ENCODE measurements at regions not wholly inside any gene's neighbourhood (a gene's known extent, or its start where the extent isn't known, plus 50 kb on each side); places are given as distances from the start of the nearest gene placed in this dataset.
"Not testable (repeated sequence)": the region's sequence is repeated elsewhere in the genome, so short reads cannot be mapped to it uniquely, and the experiment has no call there.

- H3K4me1 Mint-ChIP-seq (ENCODE audit: low read depth); intact Hi-C loops (cut with micrococcal nuclease); H3K27ac Mint-ChIP-seq; H3K9me3 Mint-ChIP-seq; H3K36me3 Mint-ChIP-seq (ENCODE audit: low read depth); H3K4me3 Mint-ChIP-seq; H3K27me3 Mint-ChIP-seq: not testable (repeated sequence)
Observed at GRCh38 chr12:29017532-29017931, 131.5 kb upstream of the FAR2 start.

DNA sequence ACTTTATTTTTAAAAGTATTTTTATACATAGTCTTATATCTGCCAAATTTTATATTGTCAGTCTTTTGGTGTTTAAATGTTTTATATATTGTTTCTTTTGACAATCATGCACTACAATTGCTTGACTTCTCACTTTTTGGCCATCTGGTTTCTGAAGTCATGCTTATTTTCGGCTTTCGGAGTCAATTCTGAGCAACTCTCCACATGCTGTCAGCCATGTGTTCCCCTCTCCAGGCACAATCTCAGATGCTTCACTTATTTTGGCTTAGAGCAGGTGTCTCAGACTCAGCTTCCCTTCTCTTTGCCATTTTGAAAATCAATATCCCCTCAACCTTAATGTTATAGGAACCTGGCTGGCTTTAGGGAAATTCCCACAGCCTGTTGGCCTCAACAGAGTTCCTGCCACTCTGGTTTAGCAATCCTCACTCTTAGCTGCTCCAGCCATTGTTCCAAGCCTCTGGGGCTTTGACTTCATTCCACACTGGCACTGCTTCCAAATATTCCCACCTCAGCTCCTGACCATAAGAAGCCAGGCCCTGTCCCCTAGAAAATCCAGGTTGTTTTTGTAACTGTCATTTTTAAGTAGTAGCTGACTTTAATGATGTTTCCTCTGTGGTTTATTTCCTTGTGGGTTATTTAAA is 125.5 kb upstream of the FAR2 start:
- Mint-ChIP-seq H3K27me3 (no peaks in the 10 kb centered on the region), H3K4me1 (ENCODE audit: low read depth) (no peaks in the 10 kb centered on the region), H3K36me3 (ENCODE audit: low read depth) (no peaks in the 10 kb centered on the region), H3K27ac (no peak overlapping the region), H3K4me3 (no peak overlapping the region), H3K9me3 (no peaks in the 10 kb centered on the region)
- intact Hi-C loops (cut with micrococcal nuclease) = no loop called here

DNA sequence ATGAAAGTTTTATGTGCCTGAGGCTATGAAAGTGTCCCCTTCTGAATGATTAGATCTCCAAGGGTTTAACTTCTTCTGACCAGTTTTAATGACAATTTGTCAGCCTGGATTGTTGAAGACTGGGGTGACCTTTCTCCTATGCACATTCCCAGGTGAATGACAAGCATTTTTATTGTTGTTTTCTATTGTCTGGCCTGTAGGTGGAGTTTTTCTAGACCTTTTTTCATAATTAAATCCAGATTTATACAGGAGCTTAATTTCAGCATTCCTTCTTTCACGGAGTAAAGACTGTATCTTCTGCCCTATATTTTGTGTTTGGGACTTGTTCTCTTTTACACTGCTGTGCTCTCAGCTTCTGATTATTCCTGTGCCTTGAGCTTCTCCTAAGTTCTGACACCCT is 125.0 kb upstream of the FAR2 start:
- no peaks in the 10 kb centered on the region for H3K36me3 Mint-ChIP-seq (ENCODE audit: low read depth)

DNA sequence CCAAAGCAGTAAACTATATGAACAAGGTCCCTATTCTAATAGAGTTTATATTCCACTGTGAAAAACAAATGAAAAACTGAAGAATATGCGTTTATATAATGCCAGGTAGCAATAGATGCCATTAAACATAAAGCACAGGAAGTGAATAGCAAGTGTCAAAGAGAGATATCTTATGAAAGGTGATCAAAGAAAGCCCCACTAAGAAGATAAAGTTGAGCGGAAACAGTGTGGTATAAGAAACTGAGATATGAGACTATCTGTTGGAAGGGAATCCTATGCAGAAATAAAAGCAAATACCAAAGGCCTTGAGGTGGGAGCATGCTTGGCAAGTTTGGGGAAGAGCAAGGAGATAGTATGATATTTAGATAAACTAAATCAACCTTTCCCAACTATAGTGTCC is 123.1 kb upstream of the FAR2 start:
- Mint-ChIP-seq H3K4me3 (no peak overlapping the region), H3K36me3 (ENCODE audit: low read depth) (no peaks in the 10 kb centered on the region), H3K4me1 (ENCODE audit: low read depth) (no peaks in the 10 kb centered on the region), H3K27ac (no peak overlapping the region), H3K27me3 (no peaks in the 10 kb centered on the region), H3K9me3 (no peaks in the 10 kb centered on the region)
- intact Hi-C loops (cut with micrococcal nuclease) = no loop called here

More for the DNA sequence above, 125.0 kb upstream of the FAR2 start:
- Mint-ChIP-seq H3K9me3 (no peaks in the 10 kb centered on the region), H3K27ac (no peak overlapping the region), H3K27me3 (no peaks in the 10 kb centered on the region), H3K4me3 (no peak overlapping the region), H3K4me1 (ENCODE audit: low read depth) (no peaks in the 10 kb centered on the region)
- intact Hi-C loops (cut with micrococcal nuclease) = no loop called here

DNA sequence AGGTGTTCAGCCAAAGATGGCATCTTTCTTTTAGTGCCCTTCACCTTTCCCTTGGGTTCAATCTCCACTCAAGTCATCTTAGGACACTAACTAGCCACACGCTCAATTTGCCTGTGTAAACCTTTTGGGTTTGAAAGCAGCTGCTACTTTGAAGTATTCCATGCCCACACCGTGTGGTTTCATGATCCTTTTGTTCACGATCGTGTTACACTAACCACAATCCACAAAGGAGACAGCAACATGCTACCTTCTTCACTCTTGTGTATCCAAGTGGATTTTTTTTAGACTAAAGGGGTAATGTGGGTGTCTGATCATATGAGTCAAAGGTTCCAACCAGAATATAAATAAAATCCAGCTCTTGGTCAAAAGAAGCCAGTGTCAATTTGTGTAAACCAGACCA is 122.7 kb upstream of the FAR2 start:
- H3K4me1 Mint-ChIP-seq (ENCODE audit: low read depth) = no peaks in the 10 kb centered on the region
- intact Hi-C loops (cut with micrococcal nuclease) = no loop called here
- no peak overlapping the region for H3K4me3 Mint-ChIP-seq
- H3K27me3 Mint-ChIP-seq = no peaks in the 10 kb centered on the region
- no peak overlapping the region for H3K27ac Mint-ChIP-seq
- H3K36me3 Mint-ChIP-seq (ENCODE audit: low read depth) = no peaks in the 10 kb centered on the region
- no peaks in the 10 kb centered on the region for H3K9me3 Mint-ChIP-seq

GRCh38 chr12:29029484-29029883 is 119.6 kb upstream of the FAR2 start:
- H3K9me3 Mint-ChIP-seq; H3K27me3 Mint-ChIP-seq; H3K36me3 Mint-ChIP-seq (ENCODE audit: low read depth); H3K27ac Mint-ChIP-seq; intact Hi-C loops (cut with micrococcal nuclease); H3K4me1 Mint-ChIP-seq (ENCODE audit: low read depth); H3K4me3 Mint-ChIP-seq: not testable (repeated sequence)

DNA sequence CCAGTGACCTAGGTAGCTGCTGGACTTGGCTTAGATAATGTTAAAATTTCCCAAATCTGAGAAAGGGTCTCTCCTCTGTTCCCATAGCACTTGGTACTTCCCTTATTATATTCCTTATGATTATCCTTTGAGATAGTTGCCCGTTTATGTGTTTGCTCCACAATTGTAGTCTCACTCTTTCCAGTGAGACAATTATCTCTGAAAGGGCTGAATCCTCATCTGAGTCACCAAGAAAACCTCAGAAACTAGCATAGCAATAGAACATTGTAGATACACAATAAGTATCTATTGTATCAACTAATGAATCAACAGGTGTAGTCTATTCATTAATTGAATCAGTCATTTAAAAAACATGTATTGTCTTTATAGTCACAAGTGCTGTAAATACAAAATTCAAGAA is 119.1 kb upstream of the FAR2 start:
- no peaks in the 10 kb centered on the region for H3K4me1 Mint-ChIP-seq (ENCODE audit: low read depth)
- H3K36me3 Mint-ChIP-seq (ENCODE audit: low read depth) = no peaks in the 10 kb centered on the region
- H3K27ac Mint-ChIP-seq = no peak overlapping the region
- intact Hi-C loops (cut with micrococcal nuclease) = no loop called here
- H3K4me3 Mint-ChIP-seq = no peak overlapping the region
- peaks cover 6% of the 10 kb centered on the region for H3K27me3 Mint-ChIP-seq
- no peaks in the 10 kb centered on the region for H3K9me3 Mint-ChIP-seq

DNA sequence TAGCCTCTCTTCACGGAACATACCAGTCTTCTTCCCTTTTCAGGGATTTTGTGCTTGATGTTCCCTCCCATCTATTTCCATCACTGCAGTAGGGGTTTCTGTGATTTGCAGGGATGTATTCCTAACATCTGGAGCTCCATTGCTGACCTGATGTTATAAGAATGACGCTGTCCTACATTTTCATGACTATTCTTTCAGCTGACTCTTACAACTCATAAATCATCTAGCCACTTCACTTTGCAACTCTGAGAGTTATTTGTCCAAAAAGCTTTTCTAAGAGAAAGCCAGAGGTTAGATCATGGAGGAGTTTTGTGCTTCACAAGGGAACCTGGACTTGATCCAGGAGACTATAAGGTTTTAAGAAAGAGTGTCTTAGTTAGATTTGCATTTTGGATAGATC is 116.6 kb upstream of the FAR2 start:
- H3K27me3 Mint-ChIP-seq = peaks cover 6% of the 10 kb centered on the region
- H3K36me3 Mint-ChIP-seq (ENCODE audit: low read depth) = no peaks in the 10 kb centered on the region
- intact Hi-C loops (cut with micrococcal nuclease) = no loop called here
- no peaks in the 10 kb centered on the region for H3K9me3 Mint-ChIP-seq
- H3K4me1 Mint-ChIP-seq (ENCODE audit: low read depth) = no peaks in the 10 kb centered on the region
- no peak overlapping the region for H3K4me3 Mint-ChIP-seq
- H3K27ac Mint-ChIP-seq = no peak overlapping the region

GRCh38 chr12:29033519-29033918 is 115.6 kb upstream of the FAR2 start:
- H3K9me3 Mint-ChIP-seq = no peaks in the 10 kb centered on the region
- intact Hi-C loops (cut with micrococcal nuclease) = no loop called here
- no peak overlapping the region for H3K4me3 Mint-ChIP-seq
- no peaks in the 10 kb centered on the region for H3K36me3 Mint-ChIP-seq (ENCODE audit: low read depth)
- H3K4me1 Mint-ChIP-seq (ENCODE audit: low read depth) = no peaks in the 10 kb centered on the region
- peaks cover 6% of the 10 kb centered on the region for H3K27me3 Mint-ChIP-seq
- H3K27ac Mint-ChIP-seq = no peak overlapping the region

GRCh38 chr12:29035112-29035511 is 114.0 kb upstream of the FAR2 start:
- H3K27ac Mint-ChIP-seq = no peak overlapping the region
- no peaks in the 10 kb centered on the region for H3K9me3 Mint-ChIP-seq
- intact Hi-C loops (cut with micrococcal nuclease) = no loop called here
- peaks cover 6% of the 10 kb centered on the region for H3K27me3 Mint-ChIP-seq
- H3K4me1 Mint-ChIP-seq (ENCODE audit: low read depth) = no peaks in the 10 kb centered on the region
- H3K36me3 Mint-ChIP-seq (ENCODE audit: low read depth) = no peaks in the 10 kb centered on the region
- H3K4me3 Mint-ChIP-seq = no peak overlapping the region

- no peak overlapping the region for H3K4me3 Mint-ChIP-seq
- no peaks in the 10 kb centered on the region for H3K4me1 Mint-ChIP-seq (ENCODE audit: low read depth)
- H3K9me3 Mint-ChIP-seq = no peaks in the 10 kb centered on the region
- no peaks in the 10 kb centered on the region for H3K36me3 Mint-ChIP-seq (ENCODE audit: low read depth)
- no peaks in the 10 kb centered on the region for H3K27me3 Mint-ChIP-seq
- intact Hi-C loops (cut with micrococcal nuclease) = no loop called here
- H3K27ac Mint-ChIP-seq = no peak overlapping the region
Observed at GRCh38 chr12:29039013-29039412, 110.1 kb upstream of the FAR2 start.

GRCh38 chr12:29041621-29042020 is 107.5 kb upstream of the FAR2 start:
- Mint-ChIP-seq H3K9me3 (no peaks in the 10 kb centered on the region), H3K36me3 (ENCODE audit: low read depth) (no peaks in the 10 kb centered on the region), H3K4me1 (ENCODE audit: low read depth) (no peaks in the 10 kb centered on the region), H3K4me3 (no peak overlapping the region), H3K27ac (no peak overlapping the region), H3K27me3 (no peaks in the 10 kb centered on the region)
- intact Hi-C loops (cut with micrococcal nuclease) = no loop called here

GRCh38 chr12:29043069-29043468 is 106.0 kb upstream of the FAR2 start:
- Mint-ChIP-seq H3K27ac (no peak overlapping the region), H3K9me3 (no peaks in the 10 kb centered on the region), H3K4me3 (no peak overlapping the region), H3K4me1 (ENCODE audit: low read depth) (no peaks in the 10 kb centered on the region), H3K36me3 (ENCODE audit: low read depth) (no peaks in the 10 kb centered on the region), H3K27me3 (no peaks in the 10 kb centered on the region)
- intact Hi-C loops (cut with micrococcal nuclease) = no loop called here

GRCh38 chr12:29044799-29045198 is 104.3 kb upstream of the FAR2 start:
- H3K9me3 Mint-ChIP-seq = no peaks in the 10 kb centered on the region
- intact Hi-C loops (cut with micrococcal nuclease) = no loop called here
- no peaks in the 10 kb centered on the region for H3K36me3 Mint-ChIP-seq (ENCODE audit: low read depth)
- H3K27ac Mint-ChIP-seq = no peak overlapping the region
- no peak overlapping the region for H3K4me3 Mint-ChIP-seq
- H3K4me1 Mint-ChIP-seq (ENCODE audit: low read depth) = peaks cover 1% of the 10 kb centered on the region
- no peaks in the 10 kb centered on the region for H3K27me3 Mint-ChIP-seq

DNA sequence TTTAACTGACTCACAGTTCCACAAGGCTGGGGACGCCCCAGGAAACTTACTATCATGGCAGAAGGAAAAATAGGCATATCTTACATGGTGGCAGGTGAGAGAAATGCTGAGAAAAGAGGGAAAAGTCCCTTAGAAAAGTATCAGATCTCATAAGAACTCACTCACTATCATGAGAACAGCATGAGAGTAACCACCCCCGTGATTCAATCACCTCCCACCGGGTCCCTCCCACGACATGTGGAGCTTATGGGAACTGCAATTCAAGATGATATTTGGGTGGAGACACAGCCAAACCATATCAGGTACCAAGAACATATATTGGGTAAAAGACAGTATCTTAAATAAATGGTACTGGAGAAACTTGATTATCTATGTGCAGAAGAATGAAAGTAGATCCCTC is 100.3 kb upstream of the FAR2 start:
- Mint-ChIP-seq H3K27me3 (no peaks in the 10 kb centered on the region), H3K9me3 (no peaks in the 10 kb centered on the region), H3K36me3 (ENCODE audit: low read depth) (no peaks in the 10 kb centered on the region), H3K4me3 (no peak overlapping the region), H3K4me1 (ENCODE audit: low read depth) (peaks cover 6% of the 10 kb centered on the region), H3K27ac (no peak overlapping the region)
- intact Hi-C loops (cut with micrococcal nuclease) = no loop called here

Measured in dendritic cell treated with granulocyte-macrophage colony-stimulating factor and Interleukin-4, amounts not matched to agents 40 ng/mL and 50 ng/mL, for 4 days (primary cell).